ENCODE measurements at regions not wholly inside any gene's neighbourhood (a gene's known extent, or its start where the extent isn't known, plus 50 kb on each side); places are given as distances from the start of the nearest gene placed in this dataset.

DNA sequence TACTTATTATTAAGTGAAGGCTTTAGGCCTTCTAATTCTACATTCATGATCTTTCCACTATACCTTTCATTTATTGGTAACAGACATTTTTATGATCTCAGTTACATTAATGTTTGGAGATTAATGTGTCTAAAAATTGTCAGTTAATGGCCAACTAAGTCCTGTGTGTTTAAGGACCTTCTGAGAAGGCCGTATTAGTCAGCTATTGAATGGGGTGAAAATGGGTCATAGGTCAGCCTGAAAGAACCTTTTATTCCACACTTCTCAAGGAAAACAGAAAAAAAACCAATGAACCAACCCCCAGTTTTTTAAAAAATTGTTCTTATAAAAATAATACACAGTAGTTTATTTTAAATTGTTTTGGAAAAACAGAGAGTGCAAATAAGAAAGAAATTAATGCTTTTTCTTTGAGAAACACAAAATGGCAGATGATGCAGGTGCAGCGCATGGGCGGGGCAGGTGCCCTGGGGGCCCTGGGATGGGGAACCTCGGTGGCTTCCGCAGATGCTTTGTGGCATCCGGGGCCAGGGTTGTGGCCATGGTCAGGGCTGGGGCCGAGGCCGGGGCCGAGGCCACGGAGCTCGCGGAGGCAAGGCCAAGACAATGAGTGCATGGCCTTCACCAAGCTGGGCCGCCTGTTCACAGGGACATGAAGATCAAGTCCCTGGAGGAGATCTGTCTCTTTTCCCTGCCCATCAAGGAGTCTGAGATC lies 141.9 kb downstream of the SPATA31D1 start:
- Mint-ChIP-seq H3K27me3 (ENCODE audit: low read depth) (no peaks in the 10 kb centered on the region), H3K4me3 (no peak overlapping the region), H3K36me3 (ENCODE audit: insufficient read depth in 1 of 3, low read depth in 3 of 3) (peaks cover 0 to under 1% (median 0%) of the 10 kb centered on the region in 3 experiments; a peak in 2 of 7 replicates), H3K9me3 (peaks cover under 1% of the 10 kb centered on the region in 2 experiments; a peak in 2 of 5 replicates), H3K27ac (no peak overlapping the region), H3K4me1 (peaks cover 4 to 8% of the 10 kb centered on the region in 2 experiments; a peak in 2 of 4 replicates)
- H3K4me1 ChIP-seq (ENCODE audit: insufficient read depth, low read length) = peaks cover 3% of the 10 kb centered on the region; the same call in 1 of the 2 replicates
- WGBS (ENCODE audit: extremely low coverage, insufficient read length, low lambda C conversion rate) = no CpG with 5 or more reads among the region's 13 CpGs
- no peak overlapping the region for H2BK15ac ChIP-seq (ENCODE audit: low read depth, low read length)
- H3K14ac ChIP-seq (ENCODE audit: insufficient read depth, low read length) = no peak overlapping the region
- H3K27me3 ChIP-seq (ENCODE audit: insufficient read depth, low read length) = no peaks in the 10 kb centered on the region
- no peak overlapping the region for H2AK5ac ChIP-seq (ENCODE audit: insufficient read length, low read length)
- no peaks in the 10 kb centered on the region for H3K79me2 ChIP-seq (ENCODE audit: insufficient read depth, low read length)
- no peak for DNase-seq
- H4K91ac ChIP-seq (ENCODE audit: insufficient read length, low read depth, low read length) = no peak overlapping the region
- no peak overlapping the region for H4K5ac ChIP-seq (ENCODE audit: insufficient read length, low read depth, low read length)
- H2BK120ac ChIP-seq (ENCODE audit: low read depth, low read length, poor library complexity, severe bottlenecking) = no peak overlapping the region
- H3K23me2 ChIP-seq (ENCODE audit: insufficient read length, low read depth, low read length, poor library complexity, severe bottlenecking) = no peaks in the 10 kb centered on the region
- H3T11ph ChIP-seq (ENCODE audit: low read length) = no peak overlapping the region
- no peaks in the 10 kb centered on the region for H4K20me1 ChIP-seq (ENCODE audit: control insufficient read depth, insufficient read depth, insufficient read length)
- H2BK5ac ChIP-seq (ENCODE audit: insufficient read length, low read length) = no peak overlapping the region
- H2AFZ ChIP-seq (ENCODE audit: low read length) = no peak overlapping the region
- no peak overlapping the region for H3K56ac ChIP-seq (ENCODE audit: insufficient read length, low read depth, low read length)
- no peak overlapping the region for H3K4ac ChIP-seq (ENCODE audit: low read depth, low read length)
- H3K4me2 ChIP-seq (ENCODE audit: insufficient read depth, insufficient read length, low read length) = no peak overlapping the region
- TF ChIP-seq, protein P1, sequence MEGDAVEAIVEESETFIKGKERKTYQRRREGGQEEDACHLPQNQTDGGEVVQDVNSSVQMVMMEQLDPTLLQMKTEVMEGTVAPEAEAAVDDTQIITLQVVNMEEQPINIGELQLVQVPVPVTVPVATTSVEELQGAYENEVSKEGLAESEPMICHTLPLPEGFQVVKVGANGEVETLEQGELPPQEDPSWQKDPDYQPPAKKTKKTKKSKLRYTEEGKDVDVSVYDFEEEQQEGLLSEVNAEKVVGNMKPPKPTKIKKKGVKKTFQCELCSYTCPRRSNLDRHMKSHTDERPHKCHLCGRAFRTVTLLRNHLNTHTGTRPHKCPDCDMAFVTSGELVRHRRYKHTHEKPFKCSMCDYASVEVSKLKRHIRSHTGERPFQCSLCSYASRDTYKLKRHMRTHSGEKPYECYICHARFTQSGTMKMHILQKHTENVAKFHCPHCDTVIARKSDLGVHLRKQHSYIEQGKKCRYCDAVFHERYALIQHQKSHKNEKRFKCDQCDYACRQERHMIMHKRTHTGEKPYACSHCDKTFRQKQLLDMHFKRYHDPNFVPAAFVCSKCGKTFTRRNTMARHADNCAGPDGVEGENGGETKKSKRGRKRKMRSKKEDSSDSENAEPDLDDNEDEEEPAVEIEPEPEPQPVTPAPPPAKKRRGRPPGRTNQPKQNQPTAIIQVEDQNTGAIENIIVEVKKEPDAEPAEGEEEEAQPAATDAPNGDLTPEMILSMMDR (conservative IDR thresholded peaks at IDR 0.05) = no peak
- H3K23ac ChIP-seq (ENCODE audit: insufficient read length, low read depth, low read length) = no peak overlapping the region
- no peak overlapping the region for H2BK20ac ChIP-seq (ENCODE audit: low read depth, low read length, poor library complexity, severe bottlenecking)
- H2BK12ac ChIP-seq (ENCODE audit: insufficient read length, low read depth, low read length) = no peak overlapping the region
- no peak overlapping the region for H3K27ac ChIP-seq (ENCODE audit: insufficient read length, low read depth, low read length)
- no peaks in the 10 kb centered on the region for H3K9me3 ChIP-seq (ENCODE audit: control insufficient read depth, low read depth, low read length)
- no peak overlapping the region for H3K9ac ChIP-seq (ENCODE audit: extremely low read depth, insufficient read length, low read length)
- H4K8ac ChIP-seq (replicated peaks; ENCODE audit: insufficient read length, low read depth, low read length) = no peak overlapping the region
- no peak overlapping the region for H3K18ac ChIP-seq (ENCODE audit: insufficient read length, low read depth, low read length)
- H3K79me1 ChIP-seq (ENCODE audit: insufficient read depth, low read depth, low read length, poor library complexity, severe bottlenecking) = no peaks in the 10 kb centered on the region
